SK-N-SH treated with all-trans-retinoic acid at 6 μM for 48 hours (cell line): ENCODE measurements at regions not wholly inside any gene's neighbourhood (a gene's known extent, or its start where the extent isn't known, plus 50 kb on each side); places are given as distances from the start of the nearest gene placed in this dataset.
A peak's percentile ranks its signal among the peaks of the same experiment; 100 is the strongest.

ENCODE experiments used
- ATAC-seq: fragments of 200-7000 bp; cut with Tn5 transposase; 3 replicates; pipeline ENCODE4 v1.9.1; 2020; ENCODE audit warnings: mild to moderate bottlenecking, moderate library complexity
- ARNTL ChIP-seq: fragments of 450-650 bp; formaldehyde crosslinking; IDR thresholded peaks from 2 replicates; pipeline ENCODE4 v1.5.0; 2020; ENCODE audit warnings: low read depth, mild to moderate bottlenecking, moderate library complexity, borderline replicate concordance
- BACH2 ChIP-seq: fragments of 250-450 bp; sonication (Bioruptor Pico); IDR thresholded peaks from 2 replicates; pipeline ENCODE4 v1.9.0; 2021; ENCODE audit warnings: mild to moderate bottlenecking, borderline replicate concordance
- CSDC2 ChIP-seq: fragments of 250-450 bp; sonication (Bioruptor Pico); IDR thresholded peaks from 2 replicates; pipeline ENCODE4 v1.5.0; 2020; ENCODE audit warnings: mild to moderate bottlenecking, moderate library complexity
- ESRRG ChIP-seq: fragments of 250-450 bp; sonication (Bioruptor Pico); IDR thresholded peaks from 2 replicates; pipeline ENCODE4 v1.6.1; 2021; ENCODE audit warnings: mild to moderate bottlenecking
- GLIS3 ChIP-seq: fragments of 250-450 bp; sonication (Bioruptor Pico); IDR thresholded peaks from 2 replicates; pipeline ENCODE4 v1.5.0; 2020; ENCODE audit warnings: mild to moderate bottlenecking, moderate library complexity
- ISL1 ChIP-seq: fragments of 250-450 bp; sonication (Bioruptor Pico); IDR thresholded peaks from 2 replicates; pipeline ENCODE4 v2.1.2; 2022; ENCODE audit warnings: mild to moderate bottlenecking, moderate library complexity
- OSR1 ChIP-seq: fragments of 250-450 bp; sonication (Bioruptor Pico); IDR thresholded peaks from 2 replicates; pipeline ENCODE4 v1.8.0; 2022; ENCODE audit warnings: moderate library complexity, mild to moderate bottlenecking, inconsistent platforms
- PPARA ChIP-seq: fragments of 250-450 bp; sonication (Bioruptor Pico); IDR thresholded peaks from 2 replicates; pipeline ENCODE4 v1.5.0; 2020; ENCODE audit warnings: mild to moderate bottlenecking, borderline replicate concordance
- RARB ChIP-seq: fragments of 250-450 bp; sonication (Bioruptor Pico); IDR thresholded peaks from 2 replicates; pipeline ENCODE4 v1.8.0; 2021; ENCODE audit warnings: mild to moderate bottlenecking, moderate library complexity
- SNAI2 ChIP-seq: fragments of 250-450 bp; sonication (Bioruptor Pico); IDR thresholded peaks from 2 replicates; pipeline ENCODE4 v1.5.0; 2020; ENCODE audit warnings: mild to moderate bottlenecking, moderate library complexity
- TOX ChIP-seq: fragments of 250-450 bp; sonication (Bioruptor Pico); IDR thresholded peaks from 2 replicates; pipeline ENCODE4 v1.8.0; 2021; ENCODE audit warnings: mild to moderate bottlenecking, moderate library complexity, borderline replicate concordance
- ZC3H10 ChIP-seq: fragments of 250-450 bp; sonication (Bioruptor Pico); IDR thresholded peaks from 2 replicates; pipeline ENCODE4 v1.5.1; 2021; ENCODE audit warnings: mild to moderate bottlenecking, moderate library complexity
- ZFP3 ChIP-seq: fragments of 250-450 bp; sonication (Bioruptor Pico); IDR thresholded peaks from 2 replicates; pipeline ENCODE4 v1.5.0; 2020; ENCODE audit warnings: mild to moderate bottlenecking, moderate library complexity
- ZFP30 ChIP-seq: fragments of 450-650 bp; formaldehyde crosslinking; IDR thresholded peaks from 2 replicates; pipeline ENCODE4 v1.5.0; 2022; ENCODE audit warnings: mild to moderate bottlenecking, moderate library complexity
- ZNF565 ChIP-seq: fragments of 450-650 bp; formaldehyde crosslinking; conservative IDR thresholded peaks from 2 replicates; pipeline ENCODE4 v1.5.0; 2020; ENCODE audit warnings: low read depth, mild to moderate bottlenecking, moderate library complexity
- ZNF70 ChIP-seq: fragments of 450-650 bp; formaldehyde crosslinking; IDR thresholded peaks from 2 replicates; pipeline ENCODE4 v1.5.0; 2020; ENCODE audit warnings: mild to moderate bottlenecking, moderate library complexity
- ZNF8 ChIP-seq: fragments of 450-650 bp; formaldehyde crosslinking; IDR thresholded peaks from 2 replicates; pipeline ENCODE4 v1.5.0; 2020; ENCODE audit warnings: mild to moderate bottlenecking, moderate library complexity
- TF ChIP-seq, protein P1 (sequence below): fragments of 250-450 bp; sonication (Bioruptor Pico); IDR thresholded peaks from 2 replicates; pipeline ENCODE4 v1.8.0; 2020; ENCODE audit warnings: mild to moderate bottlenecking, moderate library complexity, borderline replicate concordance
- TF ChIP-seq, protein P2 (sequence below): fragments of 250-450 bp; sonication (Bioruptor Pico); IDR thresholded peaks from 2 replicates; pipeline ENCODE4 v1.5.1; 2021; ENCODE audit warnings: mild to moderate bottlenecking, moderate library complexity
- TF ChIP-seq, protein P3 (sequence below): fragments of 250-450 bp; sonication (Bioruptor Pico); IDR thresholded peaks from 2 replicates; pipeline ENCODE4 v1.8.0; 2021; ENCODE audit warnings: low read depth, mild to moderate bottlenecking, moderate library complexity, borderline replicate concordance
- TF ChIP-seq, protein P4 (sequence below): fragments of 250-450 bp; sonication (Bioruptor Pico); IDR thresholded peaks from 2 replicates; pipeline ENCODE4 v1.5.1; 2020; ENCODE audit warnings: low read depth, mild to moderate bottlenecking, moderate library complexity

DNA sequence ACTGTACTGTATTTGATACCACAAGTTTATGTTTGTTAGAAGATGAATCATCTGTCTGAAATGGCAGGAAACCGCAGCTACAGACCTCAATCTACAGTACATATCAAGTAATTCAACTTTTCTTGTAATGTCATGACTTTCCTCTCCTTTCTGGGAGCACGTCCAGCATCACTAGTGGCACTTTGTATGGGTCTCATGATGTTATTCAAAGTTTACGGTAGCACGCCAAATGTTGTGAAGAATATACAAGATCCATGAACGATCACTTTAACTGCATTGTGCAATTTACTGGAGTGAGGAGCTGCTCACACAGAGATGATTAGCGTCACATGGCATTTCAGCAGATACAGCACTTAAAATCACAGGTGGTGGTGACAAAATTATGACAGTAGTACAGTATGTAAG, 257.8 kb upstream of the GNAI1 start:
- peak; percentile 84 for ATAC-seq
- 0 out of 2 replicates have a peak, but pooled peaks have one; percentile 13 for TF ChIP-seq ISL1 (CRISPR knock-in tag)
- no peak for TF ChIP-seq CSDC2 (CRISPR knock-in tag)

DNA sequence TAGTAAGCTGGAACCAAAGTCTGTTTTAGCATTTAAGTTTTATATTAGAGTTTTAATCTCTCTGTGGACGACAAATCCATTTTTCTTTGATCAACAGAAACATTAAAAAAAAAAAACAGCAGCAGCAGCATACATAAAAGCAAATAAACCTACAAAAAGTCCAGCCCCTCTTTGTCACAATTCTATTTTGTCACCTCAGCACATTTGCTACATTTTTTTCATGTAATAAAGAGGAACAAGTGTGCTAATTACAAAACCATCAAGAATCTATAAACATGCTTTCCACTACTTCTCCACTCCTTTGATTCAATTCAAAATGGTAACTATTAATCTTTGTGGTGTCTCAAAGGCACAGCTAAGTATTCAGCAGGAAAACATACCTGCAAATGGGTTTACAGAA, 259.8 kb upstream of the GNAI1 start:
- no peak for TF ChIP-seq GLIS3
- no peak for TF ChIP-seq ZNF8 (CRISPR knock-in tag)
- TF ChIP-seq TOX (CRISPR knock-in tag): no peak
- TF ChIP-seq PPARA (CRISPR knock-in tag): no peak
- TF ChIP-seq ESRRG: no peak
- no peak for TF ChIP-seq BACH2 (CRISPR knock-in tag)
- no peak for TF ChIP-seq RARB
- TF ChIP-seq, protein P1, sequence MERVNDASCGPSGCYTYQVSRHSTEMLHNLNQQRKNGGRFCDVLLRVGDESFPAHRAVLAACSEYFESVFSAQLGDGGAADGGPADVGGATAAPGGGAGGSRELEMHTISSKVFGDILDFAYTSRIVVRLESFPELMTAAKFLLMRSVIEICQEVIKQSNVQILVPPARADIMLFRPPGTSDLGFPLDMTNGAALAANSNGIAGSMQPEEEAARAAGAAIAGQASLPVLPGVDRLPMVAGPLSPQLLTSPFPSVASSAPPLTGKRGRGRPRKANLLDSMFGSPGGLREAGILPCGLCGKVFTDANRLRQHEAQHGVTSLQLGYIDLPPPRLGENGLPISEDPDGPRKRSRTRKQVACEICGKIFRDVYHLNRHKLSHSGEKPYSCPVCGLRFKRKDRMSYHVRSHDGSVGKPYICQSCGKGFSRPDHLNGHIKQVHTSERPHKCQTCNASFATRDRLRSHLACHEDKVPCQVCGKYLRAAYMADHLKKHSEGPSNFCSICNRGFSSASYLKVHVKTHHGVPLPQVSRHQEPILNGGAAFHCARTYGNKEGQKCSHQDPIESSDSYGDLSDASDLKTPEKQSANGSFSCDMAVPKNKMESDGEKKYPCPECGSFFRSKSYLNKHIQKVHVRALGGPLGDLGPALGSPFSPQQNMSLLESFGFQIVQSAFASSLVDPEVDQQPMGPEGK (CRISPR knock-in tag): no peak
- TF ChIP-seq, protein P2, sequence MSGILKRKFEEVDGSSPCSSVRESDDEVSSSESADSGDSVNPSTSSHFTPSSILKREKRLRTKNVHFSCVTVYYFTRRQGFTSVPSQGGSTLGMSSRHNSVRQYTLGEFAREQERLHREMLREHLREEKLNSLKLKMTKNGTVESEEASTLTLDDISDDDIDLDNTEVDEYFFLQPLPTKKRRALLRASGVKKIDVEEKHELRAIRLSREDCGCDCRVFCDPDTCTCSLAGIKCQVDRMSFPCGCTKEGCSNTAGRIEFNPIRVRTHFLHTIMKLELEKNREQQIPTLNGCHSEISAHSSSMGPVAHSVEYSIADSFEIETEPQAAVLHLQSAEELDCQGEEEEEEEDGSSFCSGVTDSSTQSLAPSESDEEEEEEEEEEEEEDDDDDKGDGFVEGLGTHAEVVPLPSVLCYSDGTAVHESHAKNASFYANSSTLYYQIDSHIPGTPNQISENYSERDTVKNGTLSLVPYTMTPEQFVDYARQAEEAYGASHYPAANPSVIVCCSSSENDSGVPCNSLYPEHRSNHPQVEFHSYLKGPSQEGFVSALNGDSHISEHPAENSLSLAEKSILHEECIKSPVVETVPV (CRISPR knock-in tag): no peak
- no peak for TF ChIP-seq ZNF565 (CRISPR knock-in tag)
- no peak for TF ChIP-seq SNAI2 (CRISPR knock-in tag)
- TF ChIP-seq, all 23 proteins: peak for 0

DNA sequence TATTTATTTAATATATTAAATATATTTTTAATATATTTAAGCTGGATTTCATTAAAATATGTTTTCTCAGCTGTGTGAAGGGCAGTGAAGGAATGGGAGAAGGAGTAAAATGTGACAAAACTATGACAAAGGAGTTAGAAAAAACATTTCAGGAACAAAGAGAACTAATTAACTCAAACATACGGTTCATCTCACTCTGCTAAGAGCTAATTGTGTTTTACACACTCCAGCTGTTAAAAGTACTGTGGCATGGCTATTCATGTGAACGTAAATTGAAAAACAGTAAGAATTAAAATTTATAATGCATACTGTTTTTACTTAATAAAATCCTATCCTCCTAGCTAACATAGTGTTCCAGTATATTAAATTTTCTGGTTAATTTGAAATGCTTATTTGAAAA, 262.5 kb upstream of the GNAI1 start:
- no peak for ATAC-seq
- no peak for TF ChIP-seq PPARA (CRISPR knock-in tag)
- no peak for TF ChIP-seq ZFP3 (CRISPR knock-in tag)
- TF ChIP-seq, protein P3, sequence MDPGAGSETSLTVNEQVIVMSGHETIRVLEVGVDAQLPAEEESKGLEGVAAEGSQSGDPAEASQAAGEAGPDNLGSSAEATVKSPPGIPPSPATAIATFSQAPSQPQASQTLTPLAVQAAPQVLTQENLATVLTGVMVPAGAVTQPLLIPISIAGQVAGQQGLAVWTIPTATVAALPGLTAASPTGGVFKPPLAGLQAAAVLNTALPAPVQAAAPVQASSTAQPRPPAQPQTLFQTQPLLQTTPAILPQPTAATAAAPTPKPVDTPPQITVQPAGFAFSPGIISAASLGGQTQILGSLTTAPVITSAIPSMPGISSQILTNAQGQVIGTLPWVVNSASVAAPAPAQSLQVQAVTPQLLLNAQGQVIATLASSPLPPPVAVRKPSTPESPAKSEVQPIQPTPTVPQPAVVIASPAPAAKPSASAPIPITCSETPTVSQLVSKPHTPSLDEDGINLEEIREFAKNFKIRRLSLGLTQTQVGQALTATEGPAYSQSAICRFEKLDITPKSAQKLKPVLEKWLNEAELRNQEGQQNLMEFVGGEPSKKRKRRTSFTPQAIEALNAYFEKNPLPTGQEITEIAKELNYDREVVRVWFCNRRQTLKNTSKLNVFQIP: no peak
- TF ChIP-seq ZNF565 (CRISPR knock-in tag): no peak
- TF ChIP-seq ZNF8 (CRISPR knock-in tag): no peak
- no peak for TF ChIP-seq ISL1 (CRISPR knock-in tag)
- no peak for TF ChIP-seq GLIS3
- TF ChIP-seq, protein P2 (CRISPR knock-in tag): no peak
- TF ChIP-seq BACH2 (CRISPR knock-in tag): no peak
- TF ChIP-seq OSR1 (CRISPR knock-in tag): no peak
- no peak for TF ChIP-seq CSDC2 (CRISPR knock-in tag)
- TF ChIP-seq ZFP30: no peak
- no peak for TF ChIP-seq ARNTL (CRISPR knock-in tag)
- TF ChIP-seq SNAI2 (CRISPR knock-in tag): no peak

More for the DNA sequence above, 259.8 kb upstream of the GNAI1 start:
- ATAC-seq: no peak

DNA sequence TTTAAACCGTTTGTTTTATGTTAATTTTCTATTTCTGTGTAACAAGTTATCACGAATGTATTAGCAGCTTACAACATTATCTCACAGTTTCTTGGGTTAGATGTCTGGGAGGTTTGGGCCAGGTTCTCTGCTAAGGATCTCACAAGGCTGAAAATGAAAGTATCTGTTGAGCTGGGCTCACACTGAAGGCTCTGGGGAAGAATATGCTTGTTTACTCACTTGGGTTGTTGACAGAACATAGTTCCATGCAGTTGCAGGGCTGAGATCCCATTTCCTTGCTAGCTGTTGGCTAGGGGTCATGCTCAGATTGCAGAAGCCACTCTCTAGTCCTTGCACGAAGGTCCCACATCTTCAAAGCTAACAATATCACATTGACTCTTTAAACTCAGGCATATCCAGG, 266.6 kb upstream of the GNAI1 start:
- no peak for ATAC-seq
- TF ChIP-seq ARNTL (CRISPR knock-in tag): no peak
- no peak for TF ChIP-seq ZNF70 (CRISPR knock-in tag)
- TF ChIP-seq ZC3H10 (CRISPR knock-in tag): no peak
- TF ChIP-seq, protein P1 (CRISPR knock-in tag): no peak
- TF ChIP-seq SNAI2 (CRISPR knock-in tag): no peak
- no peak for TF ChIP-seq BACH2 (CRISPR knock-in tag)
- no peak for TF ChIP-seq ZNF8 (CRISPR knock-in tag)
- no peak for TF ChIP-seq CSDC2 (CRISPR knock-in tag)
- TF ChIP-seq ZFP3 (CRISPR knock-in tag): no peak
- TF ChIP-seq ZNF565 (CRISPR knock-in tag): no peak
- no peak for TF ChIP-seq TOX (CRISPR knock-in tag)
- no peak for TF ChIP-seq OSR1 (CRISPR knock-in tag)
- TF ChIP-seq PPARA (CRISPR knock-in tag): no peak
- TF ChIP-seq, protein P3: no peak
- TF ChIP-seq, protein P4, sequence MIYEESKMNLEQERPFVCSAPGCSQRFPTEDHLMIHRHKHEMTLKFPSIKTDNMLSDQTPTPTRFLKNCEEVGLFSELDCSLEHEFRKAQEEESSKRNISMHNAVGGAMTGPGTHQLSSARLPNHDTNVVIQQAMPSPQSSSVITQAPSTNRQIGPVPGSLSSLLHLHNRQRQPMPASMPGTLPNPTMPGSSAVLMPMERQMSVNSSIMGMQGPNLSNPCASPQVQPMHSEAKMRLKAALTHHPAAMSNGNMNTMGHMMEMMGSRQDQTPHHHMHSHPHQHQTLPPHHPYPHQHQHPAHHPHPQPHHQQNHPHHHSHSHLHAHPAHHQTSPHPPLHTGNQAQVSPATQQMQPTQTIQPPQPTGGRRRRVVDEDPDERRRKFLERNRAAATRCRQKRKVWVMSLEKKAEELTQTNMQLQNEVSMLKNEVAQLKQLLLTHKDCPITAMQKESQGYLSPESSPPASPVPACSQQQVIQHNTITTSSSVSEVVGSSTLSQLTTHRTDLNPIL (CRISPR knock-in tag): no peak
- no peak for TF ChIP-seq GLIS3
